ENCODE measurements at regions not wholly inside any gene's neighbourhood (a gene's known extent, or its start where the extent isn't known, plus 50 kb on each side); places are given as distances from the start of the nearest gene placed in this dataset.
"Not testable (repeated sequence)": the region's sequence is repeated elsewhere in the genome, so short reads cannot be mapped to it uniquely, and the experiment has no call there.

DNA sequence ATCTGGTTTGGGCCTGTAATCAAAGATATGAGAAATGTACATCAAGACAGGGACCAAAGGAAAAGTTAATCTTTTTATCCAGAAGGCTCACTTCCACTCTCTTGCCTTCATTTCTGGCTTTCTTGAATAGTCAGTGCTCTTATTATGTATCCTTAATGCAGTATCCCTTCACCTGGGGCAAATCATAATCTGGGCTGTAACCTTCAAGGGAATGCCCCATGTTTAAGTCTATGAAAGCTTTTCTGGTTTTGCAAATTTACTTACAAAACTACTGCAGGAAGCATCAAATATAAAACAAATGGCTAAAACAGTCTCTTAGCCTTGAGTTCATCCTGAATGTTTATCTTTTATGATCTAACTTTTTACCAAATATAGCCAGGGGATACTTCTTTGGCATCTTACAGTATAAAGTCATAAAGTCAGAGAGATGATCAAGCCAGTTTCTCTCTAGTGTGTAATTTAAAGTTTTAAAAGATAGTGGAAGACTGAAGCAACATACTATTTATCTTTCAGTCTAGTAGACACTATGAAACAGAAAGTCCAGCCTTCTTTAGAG lies 1214.8 kb downstream of the STIM2 start:
- H3K27me3 ChIP-seq, result no peaks in the 10 kb centered on the region
- peaks cover 0 to 1% (median 0%) of the 10 kb centered on the region in 4 donors for H3K9me3 ChIP-seq
- no peak for DNase-seq (ENCODE audit: extremely low spot score)
- H3K27ac ChIP-seq (replicated peaks in 1 of 4), result no peak overlapping the region
- H3K36me3 ChIP-seq, result no peaks in the 10 kb centered on the region
- no peak overlapping the region for H3K4me3 ChIP-seq
- intact Hi-C loops (cut with DNase I), result no loop called here
- TF ChIP-seq EP300 (IDR thresholded peaks at IDR 0.05) (no peak), POLR2AphosphoS5 (IDR thresholded peaks at IDR 0.05) (no peak), POLR2A (IDR thresholded peaks at IDR 0.05; ENCODE audit: low read depth) (no peak)
- TF ChIP-seq, protein P1, sequence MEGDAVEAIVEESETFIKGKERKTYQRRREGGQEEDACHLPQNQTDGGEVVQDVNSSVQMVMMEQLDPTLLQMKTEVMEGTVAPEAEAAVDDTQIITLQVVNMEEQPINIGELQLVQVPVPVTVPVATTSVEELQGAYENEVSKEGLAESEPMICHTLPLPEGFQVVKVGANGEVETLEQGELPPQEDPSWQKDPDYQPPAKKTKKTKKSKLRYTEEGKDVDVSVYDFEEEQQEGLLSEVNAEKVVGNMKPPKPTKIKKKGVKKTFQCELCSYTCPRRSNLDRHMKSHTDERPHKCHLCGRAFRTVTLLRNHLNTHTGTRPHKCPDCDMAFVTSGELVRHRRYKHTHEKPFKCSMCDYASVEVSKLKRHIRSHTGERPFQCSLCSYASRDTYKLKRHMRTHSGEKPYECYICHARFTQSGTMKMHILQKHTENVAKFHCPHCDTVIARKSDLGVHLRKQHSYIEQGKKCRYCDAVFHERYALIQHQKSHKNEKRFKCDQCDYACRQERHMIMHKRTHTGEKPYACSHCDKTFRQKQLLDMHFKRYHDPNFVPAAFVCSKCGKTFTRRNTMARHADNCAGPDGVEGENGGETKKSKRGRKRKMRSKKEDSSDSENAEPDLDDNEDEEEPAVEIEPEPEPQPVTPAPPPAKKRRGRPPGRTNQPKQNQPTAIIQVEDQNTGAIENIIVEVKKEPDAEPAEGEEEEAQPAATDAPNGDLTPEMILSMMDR (IDR thresholded peaks at IDR 0.05), result no peak
- H3K4me1 ChIP-seq, result peaks cover 0 to 5% (median 0%) of the 10 kb centered on the region in 4 donors

DNA sequence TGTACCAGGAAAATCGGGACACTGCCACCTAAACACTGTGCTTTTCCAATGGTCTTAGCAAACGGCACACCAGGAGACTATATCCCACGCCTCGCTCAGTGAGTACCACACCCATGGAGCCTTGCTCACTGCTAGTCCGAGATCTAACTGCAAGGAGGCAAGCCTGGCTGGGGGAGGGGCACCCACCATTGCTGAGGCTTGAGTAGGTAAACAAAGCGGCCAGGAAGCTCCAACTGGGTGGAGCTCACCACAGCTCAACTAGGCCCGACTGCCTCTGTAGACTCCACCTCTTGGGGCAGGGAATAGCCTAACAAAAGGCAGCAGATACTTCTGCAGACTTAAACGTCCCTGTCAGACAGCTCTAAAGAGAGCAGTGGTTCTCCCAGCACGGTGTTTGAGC lies 1216.6 kb downstream of the STIM2 start:
- intact Hi-C loops (cut with DNase I); H3K27ac ChIP-seq (replicated peaks in 1 of 4); H3K27me3 ChIP-seq; H3K9me3 ChIP-seq; H3K4me1 ChIP-seq; H3K36me3 ChIP-seq; DNase-seq (ENCODE audit: extremely low spot score); H3K4me3 ChIP-seq: not testable (repeated sequence)
- 80% methylated on average over 9 of the region's 9 CpGs for WGBS

DNA sequence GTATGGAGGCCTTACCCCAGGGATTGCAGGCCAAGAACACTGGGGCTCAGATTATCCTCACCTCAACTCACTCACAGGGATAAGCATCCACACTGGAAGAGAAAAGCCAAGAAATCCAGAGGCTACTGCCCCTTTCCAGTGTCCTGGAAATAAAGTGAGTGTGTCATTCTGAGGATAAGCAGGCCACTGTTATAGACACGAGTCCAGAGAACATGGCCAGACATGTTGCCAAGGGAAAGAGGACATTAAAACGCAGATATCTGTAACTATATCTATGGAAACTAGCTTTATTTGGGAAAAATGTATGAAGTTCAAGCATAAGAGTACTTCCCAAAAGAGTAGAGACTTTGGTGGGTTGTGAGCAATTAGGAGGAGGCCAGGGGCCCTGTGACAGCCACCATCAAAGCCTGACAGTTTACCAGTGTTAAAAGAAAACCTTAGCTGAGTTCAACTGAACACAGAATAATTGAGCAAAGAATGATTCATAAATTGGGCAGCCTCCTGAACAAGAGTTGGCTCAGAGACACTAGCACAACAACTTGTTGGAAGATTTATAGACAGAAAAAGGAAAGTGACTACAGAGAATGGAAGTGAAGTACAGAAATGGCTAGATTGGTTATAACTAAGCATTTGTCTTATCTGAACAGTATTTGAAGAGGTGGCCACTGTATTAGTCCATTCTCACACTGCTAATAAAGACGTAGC lies 1222.2 kb downstream of the STIM2 start:
- DNase-seq (ENCODE audit: extremely low spot score), result no peak
- H3K4me1 ChIP-seq, result no peaks in the 10 kb centered on the region
- no peak for TF ChIP-seq POLR2A (IDR thresholded peaks at IDR 0.05; ENCODE audit: low read depth)
- TF ChIP-seq, protein P1 (IDR thresholded peaks at IDR 0.05), result no peak
- no peak for TF ChIP-seq EP300 (IDR thresholded peaks at IDR 0.05)
- TF ChIP-seq POLR2AphosphoS5 (IDR thresholded peaks at IDR 0.05), result no peak
- intact Hi-C loops (cut with DNase I), result no loop called here
- H3K36me3 ChIP-seq, result no peaks in the 10 kb centered on the region
- H3K9me3 ChIP-seq, result peaks cover 0 to 9% (median 0%) of the 10 kb centered on the region in 4 donors
- H3K27me3 ChIP-seq, result no peaks in the 10 kb centered on the region
- no peak overlapping the region for H3K4me3 ChIP-seq
- H3K27ac ChIP-seq (replicated peaks in 1 of 4), result no peak overlapping the region
- WGBS, result 66% methylated on average over 3 of the region's 3 CpGs

DNA sequence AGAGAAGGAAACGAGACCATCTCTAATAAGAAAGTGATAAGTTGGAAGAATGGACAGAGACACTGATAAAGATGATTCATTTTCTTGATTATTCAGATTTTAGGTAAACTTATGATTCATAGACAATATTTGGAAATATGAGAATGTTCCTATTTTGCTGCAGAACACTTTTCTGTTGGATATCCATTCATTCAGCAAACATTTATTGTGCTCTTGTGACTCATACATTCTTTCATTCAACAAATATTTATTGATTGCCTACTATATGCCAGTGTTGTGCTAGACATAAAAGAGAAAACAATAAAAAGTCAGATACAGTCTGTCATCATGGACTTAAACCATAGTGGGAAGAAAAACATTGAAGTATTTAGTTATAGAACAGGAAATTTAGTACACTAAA lies 1232.0 kb downstream of the STIM2 start:
- Histone ChIP-seq H3K9me3 (no peaks in the 10 kb centered on the region), H3K27me3 (no peaks in the 10 kb centered on the region), H3K27ac (replicated peaks in 1 of 4) (no peak overlapping the region), H3K36me3 (no peaks in the 10 kb centered on the region), H3K4me1 (no peaks in the 10 kb centered on the region), H3K4me3 (no peak overlapping the region)
- intact Hi-C loops (cut with DNase I), result no loop called here
- no peak for TF ChIP-seq POLR2AphosphoS5 (IDR thresholded peaks at IDR 0.05)
- no peak for TF ChIP-seq EP300 (IDR thresholded peaks at IDR 0.05)
- TF ChIP-seq, protein P1 (IDR thresholded peaks at IDR 0.05), result no peak
- no peak for TF ChIP-seq POLR2A (IDR thresholded peaks at IDR 0.05; ENCODE audit: low read depth)
- no peak for DNase-seq (ENCODE audit: extremely low spot score)
- 73% methylated on average over 1 of the region's 1 CpG for WGBS

DNA sequence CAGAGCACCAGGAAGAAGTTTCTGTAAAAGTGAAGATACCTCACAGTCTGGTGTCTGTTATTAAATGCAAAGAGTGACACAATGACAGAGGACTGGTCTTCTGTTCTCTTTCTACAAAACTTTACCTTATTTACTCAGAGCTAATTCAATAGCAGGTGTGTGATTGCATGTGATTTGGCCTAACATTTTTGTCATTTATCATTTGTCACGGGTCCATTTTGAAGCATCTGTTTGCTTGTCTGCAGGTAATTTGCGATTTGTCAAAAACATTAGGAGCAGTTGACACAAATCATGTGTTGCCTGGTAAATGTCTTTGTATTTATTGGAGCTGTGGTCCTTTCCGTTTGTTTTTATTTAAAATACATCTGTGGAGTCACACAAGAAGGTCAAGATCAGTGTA lies 1232.4 kb downstream of the STIM2 start:
- Histone ChIP-seq H3K9me3 (no peaks in the 10 kb centered on the region), H3K4me3 (no peak overlapping the region), H3K36me3 (no peaks in the 10 kb centered on the region), H3K27me3 (no peaks in the 10 kb centered on the region), H3K27ac (replicated peaks in 1 of 4) (no peak overlapping the region), H3K4me1 (no peaks in the 10 kb centered on the region)
- no peak for TF ChIP-seq POLR2A (IDR thresholded peaks at IDR 0.05; ENCODE audit: low read depth)
- TF ChIP-seq, protein P1 (IDR thresholded peaks at IDR 0.05), result no peak
- no peak for TF ChIP-seq EP300 (IDR thresholded peaks at IDR 0.05)
- TF ChIP-seq POLR2AphosphoS5 (IDR thresholded peaks at IDR 0.05), result no peak
- intact Hi-C loops (cut with DNase I), result no loop called here
- no peak for DNase-seq (ENCODE audit: extremely low spot score)
- WGBS, result 52% methylated on average over 3 of the region's 3 CpGs

Data from esophagus muscularis mucosa (tissue), 4 donors.